Cardiac septum (tissue), 1 donor: ENCODE measurements at regions not wholly inside any gene's neighbourhood (a gene's known extent, or its start where the extent isn't known, plus 50 kb on each side); places are given as distances from the start of the nearest gene placed in this dataset.
"Not testable (repeated sequence)": the region's sequence is repeated elsewhere in the genome, so short reads cannot be mapped to it uniquely, and the experiment has no call there.

ENCODE experiments used
- DNase-seq: peaks from one replicate; pipeline ENCODE4 v3.0.0-alpha.2; 2020; ENCODE audit warnings: low spot score
- intact Hi-C: fragments of 100-400 bp; cut with DNase I; formaldehyde crosslinking; loops from one replicate; pipeline ENCODE4 v1.14.0; 2022
- donor health status: DM: no; HTN: no; CAD: no.

DNA sequence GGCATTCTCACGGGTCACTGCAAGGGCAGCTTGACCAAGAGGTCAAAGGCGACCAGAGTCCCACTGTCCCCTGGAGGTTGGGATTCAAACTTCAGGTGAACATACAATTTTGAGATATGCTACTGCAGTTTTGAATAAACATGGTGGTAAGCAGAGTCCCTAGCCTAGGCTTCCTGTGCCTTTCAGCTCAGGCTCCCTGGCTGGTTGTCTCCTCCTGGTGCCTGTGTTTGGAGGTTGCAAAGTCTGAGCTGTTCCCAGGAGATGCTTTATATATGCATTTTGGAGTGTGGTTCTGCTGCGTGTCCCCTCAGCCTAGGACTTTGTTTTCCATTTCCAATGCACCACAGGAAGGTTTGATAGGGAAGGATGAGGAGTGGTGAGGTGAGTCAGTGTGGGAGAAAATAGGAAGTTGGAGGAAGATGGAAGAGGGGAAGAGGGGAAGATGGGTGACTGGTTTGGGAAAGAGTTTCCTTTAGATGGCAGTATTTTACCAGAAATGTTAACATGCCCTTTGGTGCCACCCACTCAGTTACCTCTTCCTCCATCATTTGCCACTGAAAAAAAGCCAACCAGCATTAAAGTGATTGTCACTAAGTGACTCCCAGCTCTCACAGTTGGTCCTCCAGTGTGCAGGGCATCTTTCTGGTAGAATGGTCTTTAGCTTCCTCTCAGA is 211.7 kb upstream of the AGTR2 start:
- no peak for DNase-seq
- intact Hi-C loops: no loop called here

DNA sequence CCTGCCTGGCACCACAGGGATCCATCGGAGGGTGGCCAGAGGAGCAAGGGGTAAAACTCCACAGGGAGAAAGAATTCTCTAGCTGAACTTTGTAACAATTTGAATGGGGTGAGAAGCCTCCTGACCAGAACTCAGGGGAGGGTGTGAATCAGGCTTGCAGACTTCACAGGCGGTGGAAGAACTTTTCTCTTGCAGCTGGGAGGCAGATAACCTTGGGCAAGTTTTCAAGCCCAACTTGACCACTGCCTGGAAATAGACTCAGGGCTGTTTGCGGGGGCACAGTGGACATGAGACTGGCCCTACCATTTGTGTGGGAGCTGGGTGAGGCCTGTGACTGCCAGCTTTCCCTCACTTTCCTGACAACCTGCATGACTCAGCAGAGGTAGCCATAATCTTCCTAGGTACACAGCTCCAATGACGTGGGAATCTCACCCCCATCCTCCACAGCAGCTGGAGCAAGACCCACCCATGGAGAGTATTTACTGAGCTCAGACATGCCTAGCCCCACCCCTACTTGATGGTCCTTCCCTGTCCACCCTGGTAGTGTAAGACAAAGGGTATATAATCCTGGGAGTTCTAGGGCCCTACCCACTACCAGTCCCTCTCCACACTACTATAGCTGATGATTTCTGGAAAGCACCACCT is 210.0 kb upstream of the AGTR2 start:
- intact Hi-C loops: no loop called here
- DNase-seq: no peak

DNA sequence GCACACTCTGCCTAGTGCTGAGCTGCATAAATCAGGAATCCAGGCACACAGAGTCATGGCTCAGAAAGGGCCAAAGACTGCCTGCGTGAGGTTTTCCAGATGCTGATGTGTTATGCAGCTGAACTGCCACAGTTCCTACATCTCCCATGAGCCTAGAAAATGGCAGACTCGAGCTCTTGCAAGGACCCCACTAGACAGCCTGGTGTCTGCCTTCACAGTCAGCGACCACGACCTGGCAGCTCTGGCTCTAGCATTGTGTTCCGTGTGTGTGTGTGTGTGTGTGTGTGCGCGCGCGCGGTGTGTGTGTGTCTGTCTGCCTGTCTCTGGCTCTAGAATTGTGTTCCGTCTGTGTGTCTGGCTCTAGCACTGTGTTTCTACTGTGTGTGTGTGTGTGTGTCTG is 203.6 kb upstream of the AGTR2 start:
- no peak for DNase-seq
- intact Hi-C loops: no loop called here

DNA sequence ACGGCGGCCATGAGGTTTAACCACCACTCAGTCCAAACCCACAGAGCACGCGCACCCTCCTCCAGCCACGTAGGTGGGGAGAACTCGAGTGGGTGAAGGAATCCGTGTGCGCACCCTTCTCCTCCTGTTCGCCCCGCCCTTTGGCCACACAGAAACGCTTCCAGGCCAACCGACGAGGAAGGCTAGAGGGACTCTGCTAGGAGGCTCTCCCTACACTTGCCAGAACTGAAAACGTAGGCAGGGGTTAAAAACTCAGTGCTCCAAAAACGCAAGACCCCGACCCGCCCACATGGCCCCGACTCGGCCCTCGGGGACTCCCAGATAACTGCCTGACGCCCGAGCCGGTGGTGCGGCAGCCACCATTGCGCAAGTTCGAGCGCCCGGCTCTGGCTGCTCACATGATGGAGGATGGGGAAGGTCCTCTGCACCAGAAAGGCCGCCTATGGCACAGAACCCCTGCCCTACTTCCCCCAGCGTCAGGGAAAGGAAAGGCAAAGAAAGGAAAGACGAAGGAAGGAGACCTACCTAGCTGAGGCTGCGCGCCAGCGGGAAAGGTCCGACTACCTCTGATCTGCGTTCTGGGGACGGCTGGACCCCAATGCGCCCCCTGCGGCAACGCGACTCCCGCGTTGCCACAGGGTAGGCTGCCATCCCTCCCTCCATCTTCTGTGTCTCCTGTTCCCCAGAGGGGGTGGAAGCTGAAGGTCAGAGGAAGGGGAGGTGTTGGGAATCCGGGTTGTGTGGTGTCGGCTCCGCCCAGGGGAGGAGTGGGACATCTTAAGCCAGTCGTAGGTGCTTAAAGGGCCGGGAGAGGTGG is 201.9 kb upstream of the AGTR2 start:
- DNase-seq: no peak
- intact Hi-C loops: no loop called here

DNA sequence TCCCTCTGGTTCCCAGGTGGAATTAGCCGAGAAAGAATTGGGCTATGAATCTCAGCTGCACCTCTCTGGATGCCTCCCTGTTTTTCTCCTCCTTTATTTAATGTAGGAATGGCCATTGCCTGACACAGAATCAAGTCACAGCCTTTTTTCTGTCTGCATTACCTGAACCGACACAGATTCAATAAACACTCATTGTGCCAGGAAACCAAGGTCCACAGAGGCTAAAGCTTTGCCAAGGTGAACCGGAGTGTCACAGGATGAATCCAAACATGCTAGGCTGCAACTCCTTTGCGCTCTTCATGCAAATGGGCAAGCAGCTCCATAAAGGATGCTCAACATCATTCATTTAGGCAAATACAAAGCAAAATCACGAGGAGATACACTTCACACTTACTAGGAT is 199.8 kb upstream of the AGTR2 start:
- DNase-seq: no peak
- intact Hi-C loops: no loop called here

DNA sequence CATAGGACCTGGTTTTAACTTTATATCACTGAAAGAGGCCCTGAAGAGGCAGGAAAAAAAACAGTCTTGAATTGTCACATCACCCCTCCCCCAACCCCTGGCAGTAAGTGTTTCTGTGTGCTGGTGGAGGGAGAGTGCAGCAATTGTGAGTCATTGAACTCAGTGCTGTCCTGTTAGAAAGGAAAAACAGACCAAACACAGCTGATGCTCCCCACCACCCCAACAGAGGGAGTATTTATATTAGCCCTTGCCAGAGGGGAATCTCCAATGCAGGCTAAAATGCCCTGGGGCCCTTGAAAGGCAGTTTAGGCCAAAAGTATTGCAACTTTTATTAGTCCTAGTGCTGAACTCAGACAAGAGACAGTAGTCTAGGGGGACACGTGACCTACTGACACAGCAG is 197.8 kb upstream of the AGTR2 start:
- no peak for DNase-seq
- intact Hi-C loops: no loop called here

DNA sequence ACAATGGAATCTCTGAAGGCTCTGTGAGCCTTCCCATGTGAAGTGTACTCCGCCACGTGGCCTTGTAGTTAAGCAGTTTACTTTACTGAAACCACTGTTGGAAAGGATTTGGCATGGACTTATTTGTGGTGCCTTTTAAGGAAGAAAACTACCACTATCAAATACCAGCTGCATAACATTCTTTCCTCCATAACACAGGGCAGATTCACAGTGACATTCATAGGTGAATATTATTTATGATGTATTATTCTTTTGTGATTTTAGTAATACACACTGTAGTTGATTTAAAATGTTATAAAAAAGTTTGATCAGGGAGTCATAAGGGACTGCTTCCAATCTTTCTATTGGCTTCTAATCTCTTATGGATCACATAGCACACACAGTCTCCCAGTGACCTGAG is 192.5 kb upstream of the AGTR2 start:
- DNase-seq: no peak
- intact Hi-C loops: no loop called here

DNA sequence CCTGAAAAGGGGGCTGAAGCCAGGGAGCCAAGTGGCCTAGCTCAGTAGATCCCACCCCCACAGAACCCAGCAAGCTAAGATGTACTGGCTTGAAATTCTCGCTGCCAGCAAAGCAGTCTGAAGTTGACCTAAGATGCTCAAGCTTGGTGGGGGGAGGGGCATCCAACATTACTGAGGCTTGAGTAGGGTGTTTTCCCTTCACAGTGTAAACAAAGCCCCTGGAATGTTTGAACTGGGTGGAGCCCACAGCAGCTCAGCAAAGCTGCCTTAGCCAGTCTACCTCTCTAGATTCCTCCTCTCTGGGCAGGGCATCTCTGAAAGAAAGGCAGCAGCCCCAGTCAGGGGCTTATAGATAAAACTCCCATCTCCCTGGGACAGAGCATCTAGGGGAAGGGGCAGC is 187.4 kb upstream of the AGTR2 start:
- intact Hi-C loops: not testable (repeated sequence)

DNA sequence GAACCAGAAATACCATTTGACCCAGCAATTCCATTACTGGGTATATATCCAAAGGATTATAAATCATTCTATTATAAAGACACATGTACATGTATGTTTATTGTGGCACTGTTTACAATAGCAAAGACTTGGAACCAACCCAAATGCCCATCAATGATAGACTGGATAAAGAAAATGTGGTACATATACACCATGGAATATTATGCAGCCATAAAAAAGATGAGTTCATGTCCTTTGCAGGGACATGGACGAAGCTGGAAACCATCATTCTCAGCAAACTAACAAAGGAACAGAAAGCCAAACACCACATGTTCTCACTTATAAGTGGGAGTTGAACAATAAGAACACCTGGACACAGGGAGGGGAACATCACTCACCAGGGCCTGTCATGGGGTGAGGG is 183.1 kb upstream of the AGTR2 start:
- intact Hi-C loops, DNase-seq: not testable (repeated sequence)

More for the DNA sequence above, 187.4 kb upstream of the AGTR2 start:
- not testable (repeated sequence) for DNase-seq

DNA sequence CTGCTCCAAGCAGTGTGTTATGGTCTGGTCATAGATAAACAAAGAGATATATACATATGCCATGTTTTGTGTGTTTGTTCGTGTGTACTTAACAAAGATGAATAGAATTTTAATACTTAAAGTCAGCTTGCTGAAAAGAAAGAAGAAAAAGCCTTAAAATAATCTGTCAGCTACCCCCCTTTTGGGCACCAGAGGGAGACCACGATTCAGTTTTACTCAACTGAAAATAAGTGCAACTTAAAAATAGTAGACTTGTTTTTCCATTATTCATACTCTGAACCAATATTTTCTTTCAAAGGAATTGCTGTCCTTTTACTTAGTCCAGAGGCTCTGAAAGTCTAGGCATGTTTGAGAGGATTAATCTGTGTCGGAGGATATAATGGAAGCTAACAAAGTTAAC is 181.7 kb upstream of the AGTR2 start:
- intact Hi-C loops: no loop called here
- no peak for DNase-seq

DNA sequence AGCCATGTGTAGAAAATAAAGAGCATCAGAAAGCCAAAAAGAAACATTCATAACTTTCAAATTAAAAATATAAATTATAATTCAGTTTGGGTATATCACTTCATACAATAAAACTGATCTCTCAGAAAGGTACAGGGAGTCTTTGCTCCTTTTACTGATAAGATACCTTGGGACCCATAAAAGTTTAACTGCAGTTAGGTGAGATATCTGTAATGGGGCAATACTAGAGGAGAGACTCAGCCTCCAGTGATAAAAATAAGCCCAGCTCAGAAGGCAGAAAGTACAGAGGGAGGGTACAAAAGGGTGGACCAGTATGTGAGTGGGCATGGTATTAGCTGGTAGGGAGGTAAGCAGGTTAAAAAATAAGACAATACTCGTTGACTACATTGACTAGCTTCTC is 180.9 kb upstream of the AGTR2 start:
- DNase-seq: no peak
- intact Hi-C loops: no loop called here

DNA sequence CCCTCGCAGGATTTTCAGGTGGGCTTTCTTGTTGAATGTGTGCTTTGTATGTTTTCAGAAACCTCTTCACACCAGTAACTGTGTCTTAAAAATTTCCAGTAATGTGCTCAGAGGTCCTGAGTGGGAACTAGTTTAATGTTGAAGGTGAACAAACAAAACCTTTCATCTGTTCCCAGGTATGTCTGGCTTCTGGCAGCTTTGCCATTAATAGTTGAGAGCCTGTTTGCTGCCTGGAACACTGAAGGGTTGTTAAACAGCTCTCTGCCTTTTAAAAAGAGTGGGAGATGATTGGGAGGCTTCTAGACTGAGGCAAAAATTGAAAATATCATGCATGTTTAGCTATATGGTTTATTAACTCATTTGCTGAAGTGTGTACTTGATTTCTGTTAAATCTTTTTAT is 161.2 kb upstream of the AGTR2 start:
- intact Hi-C loops: no loop called here

DNA sequence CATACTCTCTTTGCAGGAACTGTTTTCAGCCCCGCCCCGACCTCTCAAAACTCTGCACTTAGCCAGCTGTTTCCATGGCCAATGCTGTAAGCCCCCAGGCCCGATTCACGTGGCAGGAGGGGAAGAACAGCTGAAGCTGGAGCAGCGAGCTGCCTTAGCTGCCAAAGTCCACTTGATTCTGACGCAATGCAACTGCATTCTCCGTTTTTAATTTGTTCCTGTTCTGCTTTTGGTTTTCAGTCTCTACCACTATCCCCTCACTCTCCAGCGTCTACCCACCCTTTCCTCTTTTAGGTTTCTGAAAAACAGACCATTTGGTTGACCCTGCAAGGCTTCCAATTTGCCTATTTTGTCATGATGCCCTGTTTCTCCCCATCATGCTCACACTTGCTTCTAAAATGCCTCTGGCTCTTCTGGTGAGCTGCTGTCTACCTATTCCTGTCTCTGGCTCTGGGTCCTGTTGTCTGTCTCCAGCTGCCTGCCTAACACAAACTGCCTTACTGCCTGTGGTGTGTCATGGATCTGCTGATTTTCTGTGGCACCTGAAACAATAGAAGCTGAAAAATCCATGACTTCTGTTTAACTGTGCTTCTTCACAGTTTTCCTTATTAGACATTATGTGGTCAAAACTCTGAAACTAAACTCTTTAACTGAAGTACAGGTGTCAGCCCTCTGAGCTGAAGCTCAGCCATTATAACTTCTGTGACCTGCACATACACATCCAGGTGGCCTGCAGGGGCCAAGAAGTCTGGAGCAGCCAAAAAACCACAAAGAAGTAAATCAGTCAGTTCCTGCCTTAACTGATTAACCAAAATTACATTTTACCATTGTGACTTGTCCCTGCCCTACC is 160.5 kb upstream of the AGTR2 start:
- intact Hi-C loops: no loop called here
- DNase-seq: no peak

More for the DNA sequence above, 161.2 kb upstream of the AGTR2 start:
- DNase-seq: no peak

DNA sequence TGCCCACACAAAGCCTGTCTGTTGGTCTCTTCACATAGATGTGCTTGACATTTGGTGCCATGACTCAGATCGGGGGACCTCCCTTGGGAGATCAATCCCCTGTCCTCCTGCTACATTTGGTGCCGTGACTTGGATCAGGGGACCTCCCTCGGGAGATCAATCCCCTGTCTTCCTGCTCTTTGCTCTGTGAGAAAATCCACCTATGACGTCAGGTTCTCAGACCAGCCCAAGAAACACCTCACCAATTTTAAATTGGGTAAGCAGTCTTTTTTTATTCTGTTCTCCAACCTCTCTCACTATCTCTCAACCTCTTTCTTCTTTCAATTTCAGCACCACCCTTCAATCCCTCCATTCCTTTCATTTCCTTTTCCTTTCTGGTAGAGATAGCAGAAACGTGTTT is 159.6 kb upstream of the AGTR2 start:
- no peak for DNase-seq
- intact Hi-C loops: no loop called here

DNA sequence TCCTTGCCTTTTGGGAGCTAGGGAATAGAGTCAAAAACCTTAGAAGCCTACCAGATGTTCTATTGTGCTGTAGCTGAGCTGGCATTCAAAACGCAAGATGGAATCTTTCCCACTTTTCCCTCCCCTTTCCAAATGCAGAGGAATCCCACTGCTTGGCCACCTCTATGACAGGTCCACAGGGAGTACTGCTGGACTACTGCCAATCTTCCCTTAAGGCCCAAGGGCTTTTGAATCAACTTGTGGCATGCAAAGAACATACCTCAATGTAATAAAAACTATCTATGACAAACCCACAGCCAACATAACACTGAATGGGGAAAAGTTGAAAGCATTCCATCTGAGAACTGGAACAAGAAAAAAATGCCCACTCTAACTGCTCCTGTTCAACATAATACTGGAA is 139.2 kb upstream of the AGTR2 start:
- intact Hi-C loops: no loop called here
- no peak for DNase-seq
